A673 (cell line): ENCODE measurements at regions not wholly inside any gene's neighbourhood (a gene's known extent, or its start where the extent isn't known, plus 50 kb on each side); places are given as distances from the start of the nearest gene placed in this dataset.

Experiments used
- BruUV-seq: library from RNA; stranded (reverse); fragments of 400-500 nt; replicated peaks from 2 replicates; lab custom pipeline; 2021; lab: Mats Ljungman, UMichigan
- CTCF ChIA-PET: fragments of 300-600 bp; sonication (Branson Sonifier 250); formaldehyde crosslinking; loops from one replicate; lab custom pipeline; 2022; ENCODE audit warnings: antibody characterized with exemption; lab: Charles Lee
- POLR2A ChIA-PET: fragments of 300-600 bp; sonication (Branson Sonifier 250); formaldehyde crosslinking; loops from one replicate; lab custom pipeline; 2022; ENCODE audit warnings: antibody characterized with exemption; ENCODE audit not compliant: low non-redundant PET; lab: Charles Lee
- DNase-seq: peaks from one replicate; pipeline ENCODE4 v3.0.0-alpha.2; 2015; ENCODE audit warnings: low spot score
- H3K27ac ChIP-seq: fragments of 200-600 bp; sonication (generic); 2 replicates; pipeline ENCODE4 v1.5.1; 2016; ENCODE audit warnings: mixed run types, low read depth, mild to moderate bottlenecking, mixed read lengths, antibody characterized with exemption, low read length; ENCODE audit not compliant: poor library complexity, severe bottlenecking
- H3K27me3 ChIP-seq: fragments of 200-600 bp; sonication (generic); replicated peaks from 2 replicates; pipeline ENCODE4 v1.6.1; 2017; ENCODE audit warnings: mixed run types, low read depth, mild to moderate bottlenecking, mixed read lengths, antibody characterized with exemption, low read length; ENCODE audit not compliant: insufficient read depth, poor library complexity
- H3K36me3 ChIP-seq: fragments of 200-600 bp; sonication (generic); 2 replicates; pipeline ENCODE4 v1.6.1; 2016; ENCODE audit warnings: mixed run types, mild to moderate bottlenecking, mixed read lengths, antibody characterized with exemption, low read length; ENCODE audit not compliant: insufficient read depth, poor library complexity, severe bottlenecking
- H3K4me1 ChIP-seq: fragments of 200-600 bp; sonication (generic); 2 replicates; pipeline ENCODE4 v1.6.1; 2017; ENCODE audit warnings: mixed run types, mild to moderate bottlenecking, mixed read lengths, antibody characterized with exemption, low read length; ENCODE audit not compliant: insufficient read depth, poor library complexity, severe bottlenecking
- H3K4me3 ChIP-seq: fragments of 200-600 bp; sonication (generic); 2 replicates; pipeline ENCODE4 v1.5.1; 2016; ENCODE audit warnings: low read depth, mixed run types, mild to moderate bottlenecking, mixed read lengths, low read length; ENCODE audit not compliant: poor library complexity, severe bottlenecking
- H3K9me3 ChIP-seq: fragments of 200-600 bp; sonication (generic); 2 replicates; pipeline ENCODE4 v1.6.1; 2016; ENCODE audit warnings: mixed run types, low read depth, mild to moderate bottlenecking, mixed read lengths, antibody characterized with exemption, low read length; ENCODE audit not compliant: poor library complexity, severe bottlenecking
- CTCF ChIP-seq: fragments of 300-800, 200-600 bp; sonication (generic); conservative IDR thresholded peaks from 2 replicates; pipeline ENCODE4 v1.5.1; 2017; ENCODE audit warnings: low read depth, mild to moderate bottlenecking, antibody characterized with exemption, low read length, moderate library complexity, mixed read lengths
- EZH2 ChIP-seq: fragments of 200-600 bp; sonication (generic); IDR thresholded peaks from 2 replicates; pipeline ENCODE4 v1.6.1; 2017; ENCODE audit warnings: borderline replicate concordance, low read depth, mild to moderate bottlenecking, mixed read lengths, antibody characterized with exemption, low read length; ENCODE audit not compliant: poor library complexity, severe bottlenecking
- intact Hi-C: fragments of 100-400 bp; cut with micrococcal nuclease; formaldehyde crosslinking; loops from one replicate; pipeline ENCODE4 v1.10.0; 2022; ENCODE audit not compliant: unreplicated experiment

DNA sequence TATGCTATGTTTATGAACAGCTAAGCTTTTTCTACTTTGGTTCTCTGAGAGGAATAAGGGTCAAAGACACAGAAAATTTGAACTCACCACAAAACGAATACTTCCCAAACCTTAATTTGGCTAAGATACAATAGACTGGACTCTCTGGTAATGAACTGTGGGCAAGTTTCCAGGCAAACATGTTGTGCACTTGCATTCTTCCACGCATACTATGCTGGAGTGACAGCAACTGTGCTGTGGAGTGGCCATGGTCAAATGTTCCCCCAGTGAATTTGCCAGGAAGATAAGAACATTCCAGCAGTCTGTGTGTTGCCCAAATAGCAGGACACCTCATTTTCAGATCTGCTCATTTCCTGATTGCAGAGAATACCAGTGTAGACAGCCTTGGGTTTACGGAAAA, 275.3 kb upstream of the IL12B start:
- intact Hi-C loops: no loop called here
- BruUV-seq: no TSS peak
- no peak for DNase-seq
- Histone ChIP-seq H3K9me3 (no peaks in the 10 kb centered on the region), H3K4me1 (no peaks in the 10 kb centered on the region), H3K4me3 (no peak overlapping the region), H3K27me3 (no peaks in the 10 kb centered on the region), H3K27ac (no peak overlapping the region), H3K36me3 (no peaks in the 10 kb centered on the region)
- CTCF ChIA-PET: no interaction called here
- no peak for TF ChIP-seq CTCF
- TF ChIP-seq EZH2: no peak
- POLR2A ChIA-PET: no interaction called here

DNA sequence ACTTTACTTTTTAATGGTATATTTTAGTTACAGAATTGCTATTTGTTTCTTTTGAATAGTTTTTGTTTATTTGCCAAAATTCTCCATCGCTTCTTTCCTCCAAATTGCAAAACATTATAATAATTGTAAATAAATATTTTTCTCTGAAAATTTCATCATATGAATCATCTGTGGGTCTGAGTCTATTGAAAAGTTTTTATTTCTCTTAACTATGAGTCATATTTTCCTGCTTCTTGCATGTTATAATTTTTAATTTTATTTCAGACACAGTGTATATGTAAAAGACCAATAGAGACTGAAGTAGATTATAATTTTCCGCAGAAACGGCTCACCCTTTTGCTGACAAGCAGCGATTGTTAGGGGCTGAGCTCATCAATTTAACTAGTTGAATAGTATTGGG, 279.1 kb upstream of the IL12B start:
- ChIA-PET CTCF (no interaction called here), POLR2A (no interaction called here)
- no TSS peak for BruUV-seq
- no peak overlapping the region for H3K4me3 ChIP-seq
- no peaks in the 10 kb centered on the region for H3K27me3 ChIP-seq
- TF ChIP-seq CTCF (no peak), EZH2 (no peak)
- no peaks in the 10 kb centered on the region for H3K36me3 ChIP-seq
- no peaks in the 10 kb centered on the region for H3K4me1 ChIP-seq
- no peak for DNase-seq
- H3K27ac ChIP-seq: no peak overlapping the region
- H3K9me3 ChIP-seq: no peaks in the 10 kb centered on the region
- intact Hi-C loops: no loop called here

GRCh38 chr5:159610966-159611579, 280.8 kb upstream of the IL12B start:
- Histone ChIP-seq H3K9me3 (no peaks in the 10 kb centered on the region), H3K4me1 (no peaks in the 10 kb centered on the region), H3K27ac (no peak overlapping the region), H3K4me3 (no peak overlapping the region), H3K27me3 (no peaks in the 10 kb centered on the region), H3K36me3 (no peaks in the 10 kb centered on the region)
- BruUV-seq: no TSS peak
- intact Hi-C loops: no loop called here
- CTCF ChIA-PET: no interaction called here
- no peak for DNase-seq
- TF ChIP-seq CTCF: no peak
- TF ChIP-seq EZH2: no peak
- POLR2A ChIA-PET: no interaction called here
